SU-DHL-6 (cell line): ENCODE measurements at regions not wholly inside any gene's neighbourhood (a gene's known extent, or its start where the extent isn't known, plus 50 kb on each side); places are given as distances from the start of the nearest gene placed in this dataset.

Source experiments
- EZH2phosphoT487 ChIP-seq: fragments of 200-600 bp; sonication (generic), shearing (Covaris generic); conservative IDR thresholded peaks from 2 replicates; pipeline ENCODE4 v1.6.1; 2018; ENCODE audit warnings: mild to moderate bottlenecking, antibody characterized with exemption, low read length, moderate library complexity, mixed read lengths
- TF ChIP-seq, protein P1 (sequence below): fragments of 200-600 bp; sonication (generic); IDR thresholded peaks from one replicate; pipeline ENCODE4 v1.5.1; 2017; ENCODE audit warnings: antibody characterized with exemption, mild to moderate bottlenecking, low read length, moderate library complexity; ENCODE audit not compliant: insufficient read depth, poor library complexity, severe bottlenecking

DNA sequence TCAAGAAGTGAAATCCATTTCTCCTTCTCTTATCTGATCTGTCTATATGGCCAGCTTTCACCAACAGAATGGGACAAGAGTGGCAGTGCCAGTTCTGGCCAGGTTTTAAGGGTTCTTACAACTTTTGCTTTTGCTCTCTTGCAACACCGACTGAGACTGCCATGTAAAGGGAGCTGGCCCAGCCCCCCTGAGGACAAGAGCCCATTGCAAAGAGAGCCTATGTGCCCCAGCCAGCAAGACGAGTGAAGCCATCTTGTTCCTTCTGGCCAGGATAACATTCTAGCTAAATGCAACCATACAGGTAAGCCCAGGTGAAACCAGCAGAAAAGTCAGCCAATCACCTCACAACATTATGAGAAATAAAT is 101.0 kb upstream of the RND3 start:
- TF ChIP-seq, protein P1, sequence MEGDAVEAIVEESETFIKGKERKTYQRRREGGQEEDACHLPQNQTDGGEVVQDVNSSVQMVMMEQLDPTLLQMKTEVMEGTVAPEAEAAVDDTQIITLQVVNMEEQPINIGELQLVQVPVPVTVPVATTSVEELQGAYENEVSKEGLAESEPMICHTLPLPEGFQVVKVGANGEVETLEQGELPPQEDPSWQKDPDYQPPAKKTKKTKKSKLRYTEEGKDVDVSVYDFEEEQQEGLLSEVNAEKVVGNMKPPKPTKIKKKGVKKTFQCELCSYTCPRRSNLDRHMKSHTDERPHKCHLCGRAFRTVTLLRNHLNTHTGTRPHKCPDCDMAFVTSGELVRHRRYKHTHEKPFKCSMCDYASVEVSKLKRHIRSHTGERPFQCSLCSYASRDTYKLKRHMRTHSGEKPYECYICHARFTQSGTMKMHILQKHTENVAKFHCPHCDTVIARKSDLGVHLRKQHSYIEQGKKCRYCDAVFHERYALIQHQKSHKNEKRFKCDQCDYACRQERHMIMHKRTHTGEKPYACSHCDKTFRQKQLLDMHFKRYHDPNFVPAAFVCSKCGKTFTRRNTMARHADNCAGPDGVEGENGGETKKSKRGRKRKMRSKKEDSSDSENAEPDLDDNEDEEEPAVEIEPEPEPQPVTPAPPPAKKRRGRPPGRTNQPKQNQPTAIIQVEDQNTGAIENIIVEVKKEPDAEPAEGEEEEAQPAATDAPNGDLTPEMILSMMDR, result no peak
- no peak for TF ChIP-seq EZH2phosphoT487
